Loucy (cell line): ENCODE measurements at regions not wholly inside any gene's neighbourhood (a gene's known extent, or its start where the extent isn't known, plus 50 kb on each side); places are given as distances from the start of the nearest gene placed in this dataset.

Experiments used
- H2AFZ ChIP-seq: fragments of 200-600 bp; sonication (generic); 2 replicates; pipeline ENCODE4 v1.6.0; 2016; ENCODE audit warnings: antibody characterized with exemption, mild to moderate bottlenecking, low read length, moderate library complexity
- H3F3A ChIP-seq: fragments of 200-600 bp; 2 replicates; pipeline ENCODE4 v1.6.0; 2016; ENCODE audit warnings: antibody characterized with exemption, low read depth, mild to moderate bottlenecking
- H3K27me3 ChIP-seq: fragments of 200-600 bp; sonication (generic); 2 replicates; pipeline ENCODE4 v1.6.1; 2014; ENCODE audit warnings: low read length, mild to moderate bottlenecking; ENCODE audit not compliant: insufficient read depth, poor library complexity, severe bottlenecking
- H3K36me3 ChIP-seq: fragments of 200-600 bp; sonication (generic); 2 replicates; pipeline ENCODE4 v1.6.1; 2016; ENCODE audit warnings: low read length; ENCODE audit not compliant: insufficient read depth
- H3K4me1 ChIP-seq: fragments of 200-600 bp; sonication (generic); 2 replicates; pipeline ENCODE4 v1.5.1; 2014; ENCODE audit warnings: low read length, mild to moderate bottlenecking; ENCODE audit not compliant: insufficient read depth, poor library complexity, severe bottlenecking
- H3K4me2 ChIP-seq: fragments of 200-600 bp; sonication (generic); 2 replicates; pipeline ENCODE4 v1.6.0; 2014; ENCODE audit warnings: antibody characterized with exemption, low read length, low read depth, mild to moderate bottlenecking; ENCODE audit not compliant: poor library complexity, severe bottlenecking
- H3K4me3 ChIP-seq: fragments of 200-600 bp; sonication (generic); 2 replicates; pipeline ENCODE4 v1.5.1; 2014; ENCODE audit warnings: low read length, mild to moderate bottlenecking, mixed read lengths; ENCODE audit not compliant: poor library complexity, severe bottlenecking
- H3K79me2 ChIP-seq: fragments of 200-600 bp; sonication (generic); 2 replicates; pipeline ENCODE4 v1.6.1; 2014; ENCODE audit warnings: low read length; ENCODE audit not compliant: insufficient read depth
- H3K9ac ChIP-seq: fragments of 200-600 bp; sonication (generic); 2 replicates; pipeline ENCODE4 v1.6.0; 2014; ENCODE audit warnings: mild to moderate bottlenecking, low read depth, low read length, moderate library complexity; ENCODE audit not compliant: poor library complexity, severe bottlenecking
- H3K9me2 ChIP-seq: fragments of 200-600 bp; sonication (generic); replicated peaks from 2 replicates; pipeline ENCODE4 v1.6.1; 2016; ENCODE audit warnings: low read depth, low read length, mixed read lengths
- H3K9me3 ChIP-seq: fragments of 200-600 bp; sonication (generic); 2 replicates; pipeline ENCODE4 v1.6.1; 2014; ENCODE audit warnings: mild to moderate bottlenecking, antibody characterized with exemption, low read length, low read depth; ENCODE audit not compliant: insufficient read depth
- H4K20me1 ChIP-seq: fragments of 200-600 bp; sonication (generic); 2 replicates; pipeline ENCODE4 v1.6.0; 2014; ENCODE audit warnings: antibody characterized with exemption, low read length, mild to moderate bottlenecking; ENCODE audit not compliant: insufficient read depth, poor library complexity, severe bottlenecking
- CTCF ChIP-seq: fragments of 200-600 bp; sonication (generic); conservative IDR thresholded peaks from 2 replicates; pipeline ENCODE4 v1.5.1; 2014; ENCODE audit warnings: mild to moderate bottlenecking, antibody characterized with exemption, low read length
- EZH2phosphoT487 ChIP-seq: fragments of 200-600 bp; IDR thresholded peaks from 2 replicates; pipeline ENCODE4 v1.6.1; 2018; ENCODE audit warnings: antibody characterized with exemption, mild to moderate bottlenecking, moderate library complexity, borderline replicate concordance

GRCh38 chr1:87246436-87246835 lies 82.2 kb upstream of the LMO4 start:
- Histone ChIP-seq H3K4me3 (no peak overlapping the region), H3K4me1 (no peaks in the 10 kb centered on the region), H3K4me2 (no peak overlapping the region), H4K20me1 (no peaks in the 10 kb centered on the region), H3K9me2 (no peaks in the 10 kb centered on the region), H2AFZ (no peak overlapping the region), H3K27me3 (no peaks in the 10 kb centered on the region), H3F3A (no peaks in the 10 kb centered on the region), H3K9ac (no peak overlapping the region), H3K36me3 (no peaks in the 10 kb centered on the region), H3K79me2 (no peaks in the 10 kb centered on the region), H3K9me3 (no peaks in the 10 kb centered on the region)
- TF ChIP-seq EZH2phosphoT487 (no peak), CTCF (no peak)

- Histone ChIP-seq H3F3A (no peaks in the 10 kb centered on the region), H3K9me2 (no peaks in the 10 kb centered on the region), H2AFZ (no peak overlapping the region), H3K4me2 (no peak overlapping the region), H4K20me1 (no peaks in the 10 kb centered on the region), H3K79me2 (no peaks in the 10 kb centered on the region), H3K36me3 (no peaks in the 10 kb centered on the region), H3K9ac (no peak overlapping the region), H3K4me1 (no peaks in the 10 kb centered on the region), H3K4me3 (no peak overlapping the region), H3K27me3 (no peaks in the 10 kb centered on the region), H3K9me3 (no peaks in the 10 kb centered on the region)
- TF ChIP-seq CTCF (no peak), EZH2phosphoT487 (no peak)
These were observed 78.9 kb upstream of the LMO4 start for GRCh38 chr1:87249803-87250202.

GRCh38 chr1:87250336-87250735 lies 78.3 kb upstream of the LMO4 start:
- H3K9me2 ChIP-seq, result no peaks in the 10 kb centered on the region
- no peaks in the 10 kb centered on the region for H3F3A ChIP-seq
- no peaks in the 10 kb centered on the region for H3K4me1 ChIP-seq
- no peaks in the 10 kb centered on the region for H4K20me1 ChIP-seq
- no peaks in the 10 kb centered on the region for H3K36me3 ChIP-seq
- no peak overlapping the region for H2AFZ ChIP-seq
- H3K4me3 ChIP-seq, result no peak overlapping the region
- H3K9me3 ChIP-seq, result no peaks in the 10 kb centered on the region
- H3K9ac ChIP-seq, result no peak overlapping the region
- no peak overlapping the region for H3K4me2 ChIP-seq
- H3K27me3 ChIP-seq, result no peaks in the 10 kb centered on the region
- no peak for TF ChIP-seq CTCF
- TF ChIP-seq EZH2phosphoT487, result no peak
- no peaks in the 10 kb centered on the region for H3K79me2 ChIP-seq
